ENCODE measurements at regions not wholly inside any gene's neighbourhood (a gene's known extent, or its start where the extent isn't known, plus 50 kb on each side); places are given as distances from the start of the nearest gene placed in this dataset.

DNA sequence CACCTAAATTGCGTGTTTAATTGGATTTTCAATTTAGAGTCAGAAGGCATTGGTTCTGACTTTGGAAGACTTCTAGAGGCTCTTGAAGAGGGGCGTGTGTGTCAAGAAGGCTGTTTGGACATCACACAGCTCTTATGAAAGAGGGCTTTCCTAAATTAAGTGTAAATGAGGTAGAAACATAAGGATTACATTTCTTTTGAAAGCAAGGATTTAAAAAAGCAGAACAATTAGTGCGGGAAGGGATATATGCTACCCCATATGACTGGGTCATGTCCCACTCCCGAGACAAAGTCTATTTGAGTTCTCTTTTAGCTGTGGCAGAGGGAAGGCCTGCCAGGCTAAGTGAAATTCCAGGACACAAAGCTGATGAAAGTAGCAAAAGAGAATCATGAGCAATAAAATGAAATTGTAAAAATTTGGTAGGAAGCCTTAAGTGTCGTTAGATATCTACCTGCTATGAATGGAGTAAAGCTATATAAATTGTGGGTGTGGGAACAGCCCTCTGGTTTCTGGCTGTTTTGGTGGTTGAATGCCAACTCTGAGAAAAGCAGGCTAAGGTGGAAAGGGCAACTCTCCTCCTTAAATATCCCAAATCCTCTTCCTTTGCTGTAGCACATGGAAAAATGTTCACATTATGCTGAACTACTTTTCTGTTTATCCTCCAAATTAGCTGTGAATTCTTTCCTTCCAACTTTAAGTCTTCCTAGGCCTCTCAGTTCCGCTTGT lies 100.6 kb upstream of the TSC22D2 start:
- no peak overlapping the region for H3K27ac ChIP-seq
- no peaks in the 10 kb centered on the region for H3K4me1 ChIP-seq (replicated peaks in 1 of 2)
- in situ Hi-C loops (cut with MboI; ENCODE audit: low pct_unique_long_range_greater_than_20kb in 2 of 9, low sequenced_read_pairs in 9 of 9, unreplicated experiment in 9 of 9), result no loop called here
- H3K4me3 ChIP-seq, result no peak overlapping the region
- WGBS, 10 experiments, result 75 to 100% (median 91%) methylated on average over 1 to 6 of the region's 6 CpGs
- no peak for ATAC-seq (replicated peaks in 6 of 8)

DNA sequence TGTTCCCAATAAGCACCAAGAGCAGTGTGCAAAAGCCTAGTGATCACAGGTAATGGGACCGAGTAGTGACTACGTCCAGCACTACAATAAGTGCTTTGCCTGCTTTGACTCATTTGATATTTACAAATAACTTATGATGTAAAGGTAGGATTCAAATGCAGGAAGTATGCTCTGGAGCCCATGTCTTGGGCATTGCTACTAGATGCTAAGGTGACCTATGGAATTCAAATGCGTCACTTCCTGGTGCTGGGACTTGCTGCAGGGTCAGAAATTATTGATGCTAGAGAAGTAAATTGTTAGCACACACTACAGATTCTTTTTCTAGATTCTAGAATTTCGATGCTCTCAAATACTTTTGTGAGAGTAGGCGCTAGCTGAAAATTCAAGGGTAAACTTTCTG lies 101.2 kb upstream of the TSC22D2 start:
- 72 to 93% (median 83%) methylated on average over 1 to 5 of the region's 5 CpGs for WGBS, 10 experiments
- Histone ChIP-seq H3K4me1 (replicated peaks in 1 of 2) (no peaks in the 10 kb centered on the region), H3K27ac (no peak overlapping the region), H3K4me3 (no peak overlapping the region)
- ATAC-seq (replicated peaks in 6 of 8), result no peak
- in situ Hi-C loops (cut with MboI; ENCODE audit: low pct_unique_long_range_greater_than_20kb in 2 of 9, low sequenced_read_pairs in 9 of 9, unreplicated experiment in 9 of 9), result no loop called here

DNA sequence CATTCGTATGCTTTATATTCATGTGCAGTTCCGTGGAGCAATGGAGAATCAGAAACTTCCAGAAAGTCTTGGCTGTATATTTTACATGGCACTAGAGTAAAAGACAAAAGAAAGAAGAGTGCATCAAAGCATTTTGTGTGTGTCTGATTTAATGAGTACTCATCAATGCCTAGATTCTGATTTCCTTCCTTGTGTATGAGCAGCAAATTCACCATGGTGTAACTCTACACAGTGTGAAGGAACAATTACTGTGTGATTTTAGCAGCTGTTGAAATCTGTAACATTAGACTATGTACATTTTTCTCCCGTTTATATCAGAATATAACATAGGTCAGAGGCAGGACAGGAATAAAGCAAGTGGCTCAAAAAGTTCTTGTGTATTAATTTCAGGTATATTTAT lies 102.0 kb upstream of the TSC22D2 start:
- in situ Hi-C loops (cut with MboI; ENCODE audit: low pct_unique_long_range_greater_than_20kb in 2 of 9, low sequenced_read_pairs in 9 of 9, unreplicated experiment in 9 of 9), result no loop called here
- Histone ChIP-seq H3K4me3 (no peak overlapping the region), H3K4me1 (replicated peaks in 1 of 2) (no peaks in the 10 kb centered on the region), H3K27ac (no peak overlapping the region)
- 28 to 100% (median 74%) methylated on average over 2 to 3 of the region's 3 CpGs for WGBS, 10 experiments
- ATAC-seq (replicated peaks in 6 of 8), result peak in 1 of 8 experiments; percentile 71

DNA sequence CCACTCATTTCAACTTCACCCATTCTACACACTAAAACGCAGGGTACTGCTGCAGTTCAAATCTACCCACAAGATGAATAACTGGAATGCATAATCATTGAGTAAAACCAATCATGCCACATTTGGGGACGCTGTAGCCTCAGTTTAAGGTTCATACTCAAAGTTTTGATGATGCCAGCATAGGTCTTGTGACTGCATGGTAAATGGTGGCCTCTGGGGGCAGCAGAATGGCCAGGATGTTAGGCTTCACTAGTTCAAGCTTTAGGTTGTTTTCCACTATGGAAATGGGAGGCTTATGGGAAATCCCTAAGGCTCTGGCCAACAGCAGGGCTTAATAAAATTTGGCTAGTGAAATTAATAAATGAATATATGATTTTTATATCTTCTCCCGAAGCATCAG lies 104.3 kb upstream of the TSC22D2 start:
- Histone ChIP-seq H3K27ac (no peak overlapping the region), H3K4me3 (no peak overlapping the region), H3K4me1 (replicated peaks in 1 of 2) (no peaks in the 10 kb centered on the region)
- WGBS, 10 experiments, result 50 to 91% (median 72%) methylated on average over 1 to 3 of the region's 3 CpGs; no CpG with 5 or more reads in 2 of the 10 experiments
- in situ Hi-C loops (cut with MboI; ENCODE audit: low pct_unique_long_range_greater_than_20kb in 2 of 9, low sequenced_read_pairs in 9 of 9, unreplicated experiment in 9 of 9), result no loop called here
- ATAC-seq (replicated peaks in 6 of 8), result peak in 3 of 8 experiments; percentile 23 to 47 (median 32)

DNA sequence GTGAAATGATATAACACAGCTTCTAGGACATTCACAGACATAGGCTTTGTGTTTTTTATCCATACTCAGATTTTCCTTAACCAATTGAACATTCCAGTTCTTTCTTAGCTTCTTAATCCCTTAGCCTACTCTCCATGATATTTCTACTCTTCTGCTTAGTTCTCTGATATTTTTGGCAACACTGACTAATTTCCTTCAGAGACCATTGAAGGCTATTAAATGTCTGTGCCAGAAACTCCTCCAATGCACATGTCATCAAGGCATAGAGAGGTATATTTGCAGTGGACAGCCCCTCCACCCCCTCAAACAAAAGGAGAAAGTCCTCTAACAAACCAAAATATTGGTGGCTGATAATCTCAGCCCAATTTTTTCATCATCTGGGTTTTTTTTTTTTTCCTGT lies 105.9 kb upstream of the TSC22D2 start:
- no peaks in the 10 kb centered on the region for H3K4me1 ChIP-seq (replicated peaks in 1 of 2)
- H3K4me3 ChIP-seq, result no peak overlapping the region
- H3K27ac ChIP-seq, result no peak overlapping the region
- in situ Hi-C loops (cut with MboI; ENCODE audit: low pct_unique_long_range_greater_than_20kb in 2 of 9, low sequenced_read_pairs in 9 of 9, unreplicated experiment in 9 of 9), result no loop called here
- ATAC-seq (replicated peaks in 6 of 8), result no peak

DNA sequence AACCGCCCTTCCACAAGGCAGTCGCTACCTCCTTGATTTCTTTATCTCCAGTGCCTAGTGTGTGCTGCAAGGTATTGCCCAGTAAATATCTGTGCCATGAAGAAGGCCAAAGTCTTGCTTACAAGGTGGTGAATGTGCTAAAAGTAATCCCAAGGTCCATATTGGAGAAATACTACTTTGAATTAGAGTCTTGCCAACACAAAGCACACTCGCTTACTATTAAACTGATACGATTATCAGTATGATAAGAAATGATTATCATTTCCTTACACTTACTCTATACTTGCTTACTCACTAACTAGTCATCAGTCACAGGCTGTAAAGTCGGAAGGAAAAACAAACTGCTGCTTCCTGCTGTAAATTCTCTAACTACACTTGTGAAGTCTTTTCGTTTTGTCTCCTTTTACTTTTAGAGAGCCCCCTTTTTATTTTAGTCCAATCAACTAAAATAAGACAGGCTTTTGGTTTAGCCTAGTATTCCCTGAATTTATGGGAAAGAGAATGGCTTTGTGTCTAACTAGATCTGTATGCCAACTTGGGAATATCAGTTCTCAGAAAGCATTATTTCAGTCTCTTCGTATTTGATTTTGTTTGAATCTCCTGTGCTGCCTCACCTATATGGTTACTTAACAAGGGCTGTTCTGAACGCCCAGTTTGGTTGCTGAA lies 107.1 kb upstream of the TSC22D2 start:
- no peaks in the 10 kb centered on the region for H3K4me1 ChIP-seq (replicated peaks in 1 of 2)
- no peak overlapping the region for H3K27ac ChIP-seq
- no peak for ATAC-seq (replicated peaks in 6 of 8)
- in situ Hi-C loops (cut with MboI; ENCODE audit: low pct_unique_long_range_greater_than_20kb in 2 of 9, low sequenced_read_pairs in 9 of 9, unreplicated experiment in 9 of 9), result no loop called here
- WGBS, 10 experiments, result 55 to 94% (median 88%) methylated on average over 3 to 8 of the region's 8 CpGs; no CpG with 5 or more reads in 1 of the 10 experiments
- H3K4me3 ChIP-seq, result no peak overlapping the region

DNA sequence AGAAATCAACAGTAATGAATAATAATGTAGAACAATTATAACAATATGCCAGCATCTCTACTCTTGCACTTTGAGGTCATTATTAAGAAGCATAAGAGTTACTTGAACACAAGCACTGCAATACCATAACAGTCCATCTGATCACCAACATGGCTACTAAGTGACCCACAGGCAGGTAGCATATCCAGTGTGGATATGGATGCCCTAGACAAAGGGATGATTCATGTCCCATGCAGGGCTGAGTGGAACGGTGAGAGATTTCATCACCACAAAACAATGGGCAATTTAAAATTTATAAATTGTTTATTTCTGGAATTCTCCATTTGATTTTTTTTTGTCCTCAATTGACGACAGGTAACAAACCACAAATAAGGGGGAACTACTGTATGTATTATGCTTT lies 107.7 kb upstream of the TSC22D2 start:
- no peaks in the 10 kb centered on the region for H3K4me1 ChIP-seq (replicated peaks in 1 of 2)
- ATAC-seq (replicated peaks in 6 of 8), result peak in 1 of 8 experiments; percentile 37
- no peak overlapping the region for H3K4me3 ChIP-seq
- in situ Hi-C loops (cut with MboI; ENCODE audit: low pct_unique_long_range_greater_than_20kb in 2 of 9, low sequenced_read_pairs in 9 of 9, unreplicated experiment in 9 of 9), result no loop called here
- WGBS, 10 experiments, result 59 to 100% (median 82%) methylated on average over 1 to 2 of the region's 2 CpGs; no CpG with 5 or more reads in 2 of the 10 experiments
- no peak overlapping the region for H3K27ac ChIP-seq

DNA sequence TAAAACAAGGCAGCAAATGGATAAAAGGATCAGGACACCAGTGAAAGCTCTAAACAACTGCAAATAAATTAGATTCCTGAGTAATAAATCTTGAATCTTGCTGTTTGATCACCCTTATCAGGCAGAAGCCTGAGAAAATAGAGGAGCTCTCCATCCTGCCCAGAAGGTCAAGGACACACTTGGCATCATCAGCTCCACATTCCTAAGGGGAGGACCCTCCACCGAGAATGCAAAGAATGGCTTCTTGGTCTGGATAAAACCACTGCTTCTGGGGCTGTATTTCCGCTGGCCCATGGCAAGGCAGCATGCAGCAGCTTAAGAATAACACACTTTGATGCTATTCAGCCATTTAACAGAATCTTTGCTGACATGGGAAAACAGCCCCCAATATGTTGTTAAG lies 108.9 kb upstream of the TSC22D2 start:
- Histone ChIP-seq H3K4me3 (no peak overlapping the region), H3K27ac (no peak overlapping the region), H3K4me1 (replicated peaks in 1 of 2) (no peaks in the 10 kb centered on the region)
- in situ Hi-C loops (cut with MboI; ENCODE audit: low pct_unique_long_range_greater_than_20kb in 2 of 9, low sequenced_read_pairs in 9 of 9, unreplicated experiment in 9 of 9), result no loop called here
- no peak for ATAC-seq (replicated peaks in 6 of 8)
- WGBS, 10 experiments, result 40 to 100% (median 83%) methylated on average over 1 to 2 of the region's 2 CpGs; no CpG with 5 or more reads in 1 of the 10 experiments

DNA sequence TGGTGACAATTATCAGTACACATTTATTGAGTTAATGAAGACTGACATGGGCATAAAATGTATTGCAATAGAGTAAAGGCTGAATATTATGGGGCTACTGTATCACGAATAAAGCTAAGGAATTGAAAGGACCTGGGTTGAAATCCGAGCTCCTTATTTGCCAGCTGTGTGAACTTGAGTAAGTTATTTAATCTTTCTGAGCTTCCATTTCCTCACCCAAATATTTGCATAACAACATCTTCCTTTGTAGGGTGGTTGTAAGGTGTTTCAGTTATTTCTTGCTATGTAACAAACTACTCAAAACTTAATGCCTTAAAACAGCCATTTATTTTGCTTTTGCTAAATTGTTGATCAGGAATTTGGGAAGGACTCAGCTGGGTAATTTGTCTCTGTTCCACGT lies 111.1 kb upstream of the TSC22D2 start:
- WGBS, 10 experiments, result 17 to 67% (median 50%) methylated on average over 1 to 3 of the region's 3 CpGs; no CpG with 5 or more reads in 2 of the 10 experiments
- no peak for ATAC-seq (replicated peaks in 6 of 8)

DNA sequence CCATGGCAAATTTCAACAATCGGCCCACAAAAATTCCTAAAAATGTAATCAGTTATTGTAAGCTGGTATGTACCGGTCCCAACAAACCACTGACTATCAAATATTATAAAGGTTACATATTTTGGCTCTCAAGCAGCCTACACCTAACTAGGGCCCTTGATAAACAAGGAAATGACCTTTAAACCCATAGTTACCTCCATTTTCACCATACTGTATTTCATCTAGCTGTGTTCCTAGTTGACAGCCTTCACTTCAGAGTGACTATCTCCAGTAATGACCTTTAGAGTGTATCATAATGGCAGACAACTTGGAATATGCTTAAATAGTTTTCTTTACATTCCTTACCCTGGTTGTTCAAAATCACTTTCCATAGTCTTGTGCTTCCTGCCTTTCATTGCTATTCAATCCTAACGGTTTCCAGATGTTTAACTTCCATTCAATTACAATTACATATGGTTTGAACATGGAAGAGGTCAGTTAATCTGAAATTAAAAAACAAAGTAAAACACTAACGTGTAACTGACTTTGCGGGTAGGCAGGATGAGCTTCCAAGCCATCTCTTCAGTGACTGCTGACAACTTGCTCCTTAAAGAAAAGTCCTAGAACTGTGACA lies 111.9 kb upstream of the TSC22D2 start:
- H3K27ac ChIP-seq, result no peak overlapping the region
- no peaks in the 10 kb centered on the region for H3K4me1 ChIP-seq (replicated peaks in 1 of 2)
- no peak overlapping the region for H3K4me3 ChIP-seq
- WGBS, 10 experiments, result 60 to 91% (median 69%) methylated on average over 2 to 5 of the region's 5 CpGs; no CpG with 5 or more reads in 1 of the 10 experiments
- in situ Hi-C loops (cut with MboI; ENCODE audit: low pct_unique_long_range_greater_than_20kb in 2 of 9, low sequenced_read_pairs in 9 of 9, unreplicated experiment in 9 of 9), result no loop called here
- peak in 1 of 8 experiments; percentile 22 for ATAC-seq (replicated peaks in 6 of 8)

More for the DNA sequence above, 111.1 kb upstream of the TSC22D2 start:
- in situ Hi-C loops (cut with MboI; ENCODE audit: low pct_unique_long_range_greater_than_20kb in 2 of 9, low sequenced_read_pairs in 9 of 9, unreplicated experiment in 9 of 9), result no loop called here
- H3K4me1 ChIP-seq (replicated peaks in 1 of 2), result no peaks in the 10 kb centered on the region
- H3K27ac ChIP-seq, result no peak overlapping the region
- H3K4me3 ChIP-seq, result no peak overlapping the region

DNA sequence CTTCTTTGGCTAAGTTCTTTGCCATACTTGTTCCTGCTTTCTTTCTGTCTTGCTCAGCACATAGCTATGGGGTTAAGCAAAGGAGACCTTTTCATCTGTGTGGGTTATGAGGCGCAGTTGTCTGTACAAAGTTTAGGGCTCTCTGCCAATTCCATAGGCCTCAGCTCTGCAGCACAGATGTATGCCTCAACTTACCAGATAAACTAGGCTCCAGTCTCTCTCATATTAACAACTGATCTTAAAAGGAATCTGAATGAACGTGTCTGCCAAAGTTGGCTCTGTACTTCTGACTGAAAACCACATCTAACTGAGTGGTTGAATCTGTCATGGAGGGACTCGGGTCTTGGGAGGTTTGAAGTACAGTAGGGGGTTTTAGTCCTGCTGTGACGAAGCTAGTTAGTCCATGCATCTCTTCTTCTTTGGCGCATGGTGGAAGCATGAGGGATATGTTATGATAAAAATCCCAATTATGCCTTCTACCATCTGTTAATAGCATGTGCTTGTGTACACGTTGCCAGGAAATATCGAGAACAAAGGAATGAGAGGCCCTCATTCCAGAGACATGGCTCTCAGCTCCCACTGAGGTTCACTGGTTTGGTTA lies 114.6 kb upstream of the TSC22D2 start:
- WGBS, 10 experiments, result 28 to 100% (median 96%) methylated on average over 1 to 7 of the region's 7 CpGs; no CpG with 5 or more reads in 3 of the 10 experiments
- no peaks in the 10 kb centered on the region for H3K4me1 ChIP-seq (replicated peaks in 1 of 2)
- in situ Hi-C loops (cut with MboI; ENCODE audit: low pct_unique_long_range_greater_than_20kb in 2 of 9, low sequenced_read_pairs in 9 of 9, unreplicated experiment in 9 of 9), result no loop called here
- no peak overlapping the region for H3K4me3 ChIP-seq
- ATAC-seq (replicated peaks in 6 of 8), result peak in 2 of 8 experiments; percentile 27 to 72
- H3K27ac ChIP-seq, result no peak overlapping the region

DNA sequence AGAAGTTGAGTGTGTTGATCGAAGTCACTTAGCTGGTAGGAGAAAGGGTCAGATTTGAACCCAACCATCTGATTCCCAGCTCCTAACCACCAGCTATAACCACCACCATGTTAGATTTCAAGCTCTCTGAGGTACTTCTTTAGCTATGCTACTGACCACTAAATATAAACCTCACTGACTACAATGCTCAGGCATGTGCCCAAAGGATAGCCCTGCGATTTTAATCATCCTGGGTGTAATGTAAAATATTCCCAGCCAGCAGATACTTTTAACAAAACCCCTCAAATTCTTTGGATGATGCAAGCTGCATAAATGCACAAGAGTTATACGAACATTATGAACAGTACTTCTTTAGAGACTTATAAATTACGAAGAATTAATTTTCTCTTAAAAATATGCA lies 115.2 kb upstream of the TSC22D2 start:
- no peak for ATAC-seq (replicated peaks in 6 of 8)
- no peak overlapping the region for H3K27ac ChIP-seq
- in situ Hi-C loops (cut with MboI; ENCODE audit: low pct_unique_long_range_greater_than_20kb in 2 of 9, low sequenced_read_pairs in 9 of 9, unreplicated experiment in 9 of 9), result no loop called here
- H3K4me3 ChIP-seq, result no peak overlapping the region
- no peaks in the 10 kb centered on the region for H3K4me1 ChIP-seq (replicated peaks in 1 of 2)
- WGBS, 10 experiments, result 44 to 100% (median 93%) methylated on average over 1 to 4 of the region's 4 CpGs

DNA sequence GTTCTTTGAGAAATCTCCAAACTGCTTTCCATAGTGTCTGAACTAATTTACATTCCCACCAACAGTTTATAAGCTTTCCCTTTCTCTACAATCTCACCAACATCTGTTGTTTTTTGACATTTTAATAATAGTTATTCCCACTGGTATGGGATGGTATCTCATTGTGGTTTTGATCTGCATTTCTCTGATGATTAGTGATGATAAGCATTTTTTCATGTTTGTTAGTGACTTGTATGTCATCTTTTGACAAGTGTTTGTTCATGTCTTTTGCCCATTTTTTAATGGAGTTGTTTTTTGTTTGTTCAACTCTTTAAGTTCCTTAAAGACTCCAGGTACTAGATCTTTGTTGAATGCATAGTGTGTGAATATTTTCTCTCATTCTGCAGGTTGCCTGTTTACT lies 116.6 kb upstream of the TSC22D2 start:
- H3K4me1 ChIP-seq (replicated peaks in 1 of 2), result no peaks in the 10 kb centered on the region
- no peak overlapping the region for H3K4me3 ChIP-seq
- in situ Hi-C loops (cut with MboI; ENCODE audit: low pct_unique_long_range_greater_than_20kb in 2 of 9, low sequenced_read_pairs in 9 of 9, unreplicated experiment in 9 of 9), result no loop called here
- H3K27ac ChIP-seq, result no peak overlapping the region
- no peak for ATAC-seq (replicated peaks in 6 of 8)
